DMS153 treated with DMSO at 0.1 percent for 48 hours (cell line): ENCODE measurements at regions not wholly inside any gene's neighbourhood (a gene's known extent, or its start where the extent isn't known, plus 50 kb on each side); places are given as distances from the start of the nearest gene placed in this dataset.
"Not testable (repeated sequence)": the region's sequence is repeated elsewhere in the genome, so short reads cannot be mapped to it uniquely, and the experiment has no call there.

Experiments used
- DNase-seq: peaks from one replicate; lab custom pipeline; 2025; ENCODE audit not compliant: unreplicated experiment; lab: John Stamatoyannopoulos, UW

DNA sequence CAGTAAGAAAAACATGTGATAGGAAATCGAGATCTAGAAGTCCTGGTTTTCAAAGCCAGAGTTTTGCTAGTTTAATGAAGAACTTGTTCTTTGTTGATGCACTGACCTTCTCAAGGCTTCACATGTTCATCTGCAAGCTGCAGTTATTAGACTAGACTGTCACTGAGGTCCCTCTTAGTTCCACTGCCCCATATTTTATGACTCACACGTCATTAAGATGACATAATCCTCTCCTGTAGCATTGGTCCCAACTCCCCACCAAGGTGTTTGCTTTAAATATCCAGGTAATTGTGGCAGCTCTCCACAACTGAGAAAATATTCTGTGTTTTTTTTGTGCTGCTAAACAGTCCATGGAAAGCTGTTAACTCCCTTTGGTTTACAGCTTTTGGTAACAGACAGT, 149.7 kb downstream of the MREG start:
- no peak for DNase-seq

DNA sequence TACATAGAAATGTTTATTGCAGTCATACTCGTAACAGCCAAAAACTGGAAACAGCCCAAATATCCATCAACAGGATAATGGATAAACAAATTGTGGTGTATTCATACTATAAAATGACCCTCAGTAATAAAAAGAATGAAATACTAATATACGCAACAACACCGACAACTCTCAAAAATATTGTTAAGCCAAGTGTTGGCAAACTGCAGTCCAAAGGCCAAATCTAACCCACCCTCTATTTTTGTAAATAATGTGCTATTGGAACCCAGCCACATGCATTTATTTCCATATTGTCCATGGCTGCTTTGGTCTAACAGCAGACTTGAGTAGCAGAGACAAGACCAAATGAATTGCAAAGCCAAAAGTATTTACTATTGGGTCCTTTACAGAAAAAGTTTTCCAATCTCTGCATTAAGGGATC, 151.0 kb downstream of the MREG start:
- no peak for DNase-seq

DNA sequence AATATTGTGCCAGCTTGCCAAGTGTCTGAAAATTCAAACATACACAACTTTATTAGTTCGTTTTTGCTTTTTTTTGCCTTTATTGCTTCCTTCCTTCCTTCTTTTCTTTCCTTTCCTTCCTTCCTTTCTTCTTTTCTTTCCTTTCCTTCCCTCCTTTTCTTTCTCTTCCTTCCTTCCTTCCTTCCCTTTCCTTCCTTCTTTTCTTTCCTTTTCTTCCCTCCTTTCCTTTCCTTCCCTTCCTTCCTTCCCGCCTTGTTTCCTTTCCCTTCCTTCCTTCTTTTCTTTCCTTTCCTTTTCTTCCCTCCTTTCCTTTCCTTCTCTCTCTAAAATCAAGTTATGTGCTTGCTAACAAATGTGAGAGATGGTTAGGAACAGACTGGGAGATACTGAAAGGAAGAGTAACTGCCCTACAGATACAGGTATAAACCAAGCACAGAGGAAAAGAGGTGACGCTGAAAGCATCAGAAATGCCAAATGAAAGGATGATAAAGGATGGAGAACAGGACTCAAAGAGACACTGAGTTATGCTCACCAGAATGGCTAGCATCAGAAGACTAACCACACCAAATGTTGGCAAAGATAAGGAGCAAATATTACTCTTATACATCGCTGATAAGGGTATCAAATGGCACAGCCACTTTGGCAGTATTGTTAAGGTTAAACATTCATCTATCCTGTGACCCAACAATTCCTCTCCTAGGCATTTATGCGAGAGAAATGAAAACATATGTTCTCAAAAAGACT, 151.6 kb downstream of the MREG start:
- DNase-seq = no peak

DNA sequence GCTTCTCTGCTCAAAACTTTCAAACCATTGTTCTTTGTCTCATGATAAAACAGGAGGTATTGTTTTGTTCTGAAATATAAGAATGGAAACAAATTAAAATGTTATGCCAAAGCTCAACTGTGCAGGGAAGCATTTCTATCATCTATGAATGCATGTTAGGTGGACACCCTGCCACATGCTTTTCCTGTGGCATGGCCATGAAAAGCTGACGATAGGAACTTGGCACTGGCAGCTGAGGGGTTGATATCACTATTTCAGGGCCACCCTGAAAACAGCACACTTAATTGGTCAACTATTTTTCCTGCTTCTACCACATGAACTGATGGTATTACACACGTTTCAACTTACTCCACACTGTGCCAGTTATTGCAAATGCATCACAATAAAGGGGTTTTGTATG, 157.3 kb downstream of the MREG start:
- no peak for DNase-seq

DNA sequence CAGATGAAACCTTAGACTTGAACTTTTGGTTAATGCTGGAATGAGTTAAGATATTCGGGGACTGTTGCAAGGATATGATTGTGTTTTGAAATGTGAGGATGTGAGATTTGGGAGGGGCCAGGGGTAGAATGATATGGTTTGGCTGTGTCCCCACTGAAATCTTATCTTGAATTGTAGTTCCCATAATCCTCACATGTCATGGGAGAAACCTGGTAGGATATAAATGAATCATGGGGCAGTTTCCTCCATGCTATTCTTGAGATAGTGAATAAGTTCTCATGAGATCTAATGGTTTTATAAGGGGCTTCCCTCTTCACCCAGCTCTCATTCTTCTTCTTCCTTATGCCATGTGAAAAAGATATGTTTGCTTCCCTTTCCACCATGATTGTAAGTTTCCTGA, 158.0 kb downstream of the MREG start:
- DNase-seq = not testable (repeated sequence)

DNA sequence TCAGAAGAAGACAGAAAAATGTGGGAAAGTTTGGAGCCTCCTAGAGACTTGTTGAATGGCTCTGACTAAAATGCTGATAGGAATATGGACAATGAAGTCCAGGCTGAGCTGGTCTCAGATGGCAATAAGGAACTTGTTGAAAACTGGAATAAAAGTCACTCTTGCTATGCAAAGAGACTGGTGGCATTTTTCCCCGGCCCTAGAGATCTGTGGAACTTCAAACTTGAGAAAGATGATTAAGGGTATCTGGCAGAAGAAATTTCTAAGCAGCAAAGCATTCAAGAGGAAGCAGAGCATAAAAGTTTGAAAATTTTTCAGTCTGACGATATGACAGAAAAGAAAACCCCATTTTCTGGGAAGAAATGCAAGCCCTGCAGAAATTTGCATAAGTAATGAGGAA, 159.3 kb downstream of the MREG start:
- DNase-seq = no peak

DNA sequence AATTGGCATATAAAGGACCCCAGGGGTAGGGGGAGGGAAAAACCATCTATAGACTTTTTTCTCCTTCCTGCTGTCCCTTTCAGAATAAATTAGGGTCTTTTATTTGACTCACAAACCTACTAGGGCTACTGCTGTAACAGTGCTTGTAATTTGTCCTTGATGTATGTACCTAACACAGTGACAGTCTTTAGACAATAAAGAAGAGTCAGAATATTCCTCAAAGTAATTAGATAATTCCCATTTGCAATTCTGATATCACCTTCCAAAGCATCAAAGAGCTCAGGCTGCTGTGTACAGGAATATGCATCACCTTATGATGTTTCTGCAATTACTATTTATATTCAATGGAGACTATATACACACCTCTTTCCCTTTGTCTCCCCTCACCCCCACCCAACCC, 161.7 kb downstream of the MREG start:
- DNase-seq = no peak

DNA sequence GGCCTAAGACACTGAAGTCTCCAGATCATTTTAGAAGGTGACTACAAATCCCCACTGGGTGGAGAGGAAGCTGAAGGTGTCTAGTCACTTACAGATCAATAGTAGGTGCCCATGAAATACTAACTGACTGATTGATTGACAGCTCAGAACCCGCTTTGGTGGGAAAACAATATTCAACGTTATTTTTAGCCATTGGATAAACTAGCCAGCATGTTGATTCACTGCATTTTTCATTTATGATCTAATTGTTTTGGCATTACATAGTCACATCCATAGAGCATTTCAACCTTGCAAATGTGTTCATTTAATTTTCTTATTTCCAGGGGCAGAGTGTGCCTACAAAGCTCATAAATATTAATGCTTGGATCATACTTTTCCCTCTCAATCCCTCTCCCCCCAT, 162.3 kb downstream of the MREG start:
- no peak for DNase-seq

DNA sequence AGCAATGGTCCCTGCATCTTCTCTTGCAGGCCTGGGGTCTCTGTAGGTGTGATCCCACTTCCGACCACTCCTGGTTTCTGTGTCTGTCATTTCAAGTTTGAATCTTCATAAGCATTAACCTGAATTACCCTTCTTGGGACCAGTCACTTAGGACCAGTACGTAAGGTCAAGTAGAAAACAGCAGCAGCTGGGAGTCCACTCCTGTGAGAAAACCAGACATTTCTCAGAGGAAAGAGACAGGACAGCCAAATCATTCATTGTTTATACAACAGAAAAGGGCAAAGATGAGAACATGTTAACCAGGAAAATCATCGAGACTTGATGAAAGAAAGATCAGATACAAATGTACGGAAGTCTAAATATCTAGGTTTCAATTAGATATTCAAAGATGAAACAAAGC, 163.0 kb downstream of the MREG start:
- no peak for DNase-seq

DNA sequence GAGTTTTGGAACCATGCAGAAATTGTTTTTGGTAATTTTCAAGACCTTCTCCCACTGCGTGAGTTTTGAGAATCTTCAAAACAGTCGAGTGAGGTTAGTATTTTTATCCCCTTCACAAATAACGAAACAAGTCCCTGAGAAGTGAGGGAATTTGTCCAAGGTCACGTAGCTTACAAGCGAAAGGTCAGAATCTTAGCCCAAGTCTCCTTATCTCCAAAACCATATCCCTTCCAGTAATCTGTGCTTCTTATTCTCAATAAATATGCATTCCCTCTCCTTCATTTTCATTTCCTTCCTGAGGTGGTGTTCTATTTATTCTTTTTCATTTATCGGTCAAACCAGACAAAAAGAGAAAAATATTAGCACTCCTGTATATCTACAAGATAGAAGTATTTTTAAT, 163.6 kb downstream of the MREG start:
- no peak for DNase-seq

DNA sequence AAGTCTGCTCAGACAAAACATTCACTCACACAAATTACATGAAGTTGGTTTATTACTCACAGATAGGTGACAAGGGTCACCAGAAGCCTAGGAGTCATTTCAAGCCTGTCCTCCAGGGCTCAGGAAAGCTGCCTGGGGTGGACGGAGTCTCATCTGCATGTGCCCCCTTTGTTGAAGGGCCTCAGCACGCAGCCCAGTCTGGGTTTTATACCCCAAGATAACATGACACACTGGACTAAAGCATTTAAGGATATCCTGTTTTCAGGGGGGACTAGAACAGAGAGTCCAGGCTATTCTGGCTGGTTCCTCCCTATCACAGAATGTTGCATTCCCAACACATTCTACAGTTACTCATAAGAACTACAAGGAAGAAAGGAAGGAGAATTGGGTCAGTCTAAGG, 164.7 kb downstream of the MREG start:
- no peak for DNase-seq

DNA sequence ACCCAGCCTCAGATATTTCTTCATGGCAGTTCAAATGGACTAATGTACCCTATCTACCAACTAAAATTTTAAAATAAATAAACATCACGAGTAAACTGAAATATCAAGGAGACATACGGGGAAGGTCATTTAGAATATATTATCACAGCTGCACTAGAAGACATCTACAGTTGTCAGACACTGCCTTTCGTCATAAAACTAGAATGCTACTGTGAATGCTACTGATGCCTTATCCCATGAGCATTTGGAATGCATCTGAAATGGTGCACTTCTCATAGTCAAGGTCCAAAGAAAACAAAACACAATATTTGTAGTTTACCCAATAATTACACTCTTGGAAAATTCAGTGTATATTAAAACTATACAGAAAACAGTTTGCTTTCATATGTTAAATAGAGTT, 165.2 kb downstream of the MREG start:
- no peak for DNase-seq

DNA sequence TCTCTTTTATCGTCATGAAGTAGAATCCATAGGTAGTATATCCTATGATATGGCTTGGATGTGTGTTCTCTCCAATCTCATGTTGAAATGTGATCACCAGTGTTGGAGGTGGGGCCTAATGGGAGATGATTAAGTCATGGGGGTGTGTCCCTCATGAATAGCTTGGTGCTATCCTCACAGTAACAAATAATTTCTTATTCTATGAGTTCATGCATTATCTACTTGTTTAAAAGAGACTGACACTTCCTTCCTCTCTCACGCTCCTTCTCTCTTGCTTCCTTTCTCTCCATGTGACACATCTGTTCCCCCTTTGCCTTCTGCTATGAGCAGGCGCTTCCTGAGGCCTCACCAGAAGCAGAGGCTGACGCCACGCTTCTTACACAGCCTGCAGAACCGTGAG, 165.6 kb downstream of the MREG start:
- no peak for DNase-seq

DNA sequence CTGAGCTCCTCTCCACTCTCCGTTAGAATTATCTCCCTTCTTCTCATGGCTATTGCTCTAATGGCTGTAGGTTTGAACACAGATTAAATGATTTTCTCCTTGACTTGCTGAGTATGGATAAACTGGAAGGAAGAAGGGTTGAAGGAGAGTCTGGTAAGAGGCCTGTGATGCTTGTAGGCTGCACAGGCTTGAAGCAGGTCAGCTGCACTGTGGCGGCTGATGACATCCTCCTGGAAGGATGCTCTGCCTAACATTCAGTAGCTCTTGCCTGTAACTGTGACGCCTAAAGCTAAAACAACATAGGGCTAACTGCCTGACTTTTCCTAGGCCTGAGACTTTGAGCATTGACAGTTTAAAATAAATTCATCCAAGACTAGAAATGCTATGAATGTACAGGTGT, 166.3 kb downstream of the MREG start:
- DNase-seq = no peak

DNA sequence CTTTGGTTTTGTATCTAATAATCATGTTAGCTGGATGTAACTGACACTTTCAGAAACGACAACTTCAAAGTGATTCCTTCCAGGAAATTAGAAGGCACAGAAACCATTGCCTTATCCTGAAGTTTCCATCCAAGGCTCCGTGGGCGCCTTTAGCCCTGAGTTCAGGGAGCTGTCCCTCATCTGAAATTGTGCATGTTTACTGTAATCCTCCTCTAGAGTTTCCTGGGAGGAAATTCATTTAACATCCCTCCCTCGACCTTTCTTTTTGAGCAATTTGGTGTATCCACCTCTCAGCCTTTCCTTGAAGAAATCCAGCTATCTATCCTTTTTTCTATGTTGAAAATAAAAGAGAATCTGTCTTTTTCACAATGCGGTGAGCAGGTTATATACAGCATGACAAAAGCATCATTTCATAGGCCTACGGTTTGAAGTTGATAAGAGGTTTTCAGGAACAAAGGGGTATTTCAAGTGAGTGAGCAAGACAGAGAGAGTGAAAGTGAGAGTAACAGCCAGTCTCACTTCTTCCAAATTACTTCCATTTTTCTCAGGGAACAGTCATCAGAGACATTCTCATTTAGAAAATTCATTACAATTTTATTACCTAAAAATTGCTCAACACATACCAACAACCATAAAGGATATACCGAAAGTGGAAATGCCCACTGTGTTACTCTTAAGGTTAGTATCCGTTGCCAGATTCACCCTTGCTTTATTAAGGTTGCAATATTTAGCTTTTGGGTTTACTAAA, 167.3 kb downstream of the MREG start:
- DNase-seq = no peak

DNA sequence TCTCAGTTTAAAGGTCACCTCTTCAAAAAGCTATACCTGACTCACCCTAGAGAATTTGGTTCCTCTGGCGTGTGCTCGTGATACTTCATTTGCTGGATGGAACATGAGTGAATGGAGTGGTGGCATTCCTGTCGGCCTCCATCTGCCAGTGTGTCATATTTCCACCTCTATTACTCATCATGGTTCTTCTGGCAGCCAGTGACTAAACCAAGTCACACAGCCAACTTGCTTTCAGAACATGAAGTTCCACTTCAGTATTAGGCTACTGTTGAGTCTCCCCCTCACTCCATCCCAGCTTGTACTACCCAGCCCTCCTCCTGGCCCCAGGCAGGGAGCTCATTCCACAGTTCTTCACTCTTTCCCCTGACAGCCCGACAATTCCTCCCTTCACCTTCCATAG, 169.8 kb downstream of the MREG start:
- no peak for DNase-seq

DNA sequence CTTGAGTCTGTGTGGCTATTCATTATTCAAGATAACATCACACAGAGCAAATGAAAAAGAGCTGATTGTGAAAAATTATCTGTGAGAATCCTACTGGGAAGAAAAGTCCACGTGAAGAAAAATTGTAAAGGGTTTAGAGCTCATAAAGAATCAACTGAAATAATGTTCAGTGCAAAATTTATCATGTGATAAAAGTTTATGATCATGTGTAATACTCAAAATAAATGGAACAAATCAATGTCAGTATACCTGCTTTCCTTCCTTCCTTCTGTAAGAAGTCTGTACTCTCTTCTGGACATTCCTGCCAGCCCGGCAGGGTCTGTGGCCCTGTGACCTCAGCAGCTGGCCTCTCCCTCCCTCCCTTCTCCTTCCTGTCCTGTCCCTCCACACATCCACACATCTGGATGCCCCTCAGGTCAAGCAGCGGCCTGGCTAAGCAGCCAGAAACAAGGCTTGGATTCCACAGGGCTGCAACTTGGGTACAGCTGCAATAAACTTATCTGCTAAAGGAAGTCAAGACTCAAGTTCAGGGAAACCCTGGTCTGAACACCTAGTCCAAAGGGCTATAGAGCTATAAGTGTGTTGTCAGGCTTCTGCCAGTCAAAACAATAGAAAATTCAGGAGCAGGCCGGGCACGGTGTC, 172.1 kb downstream of the MREG start:
- DNase-seq = no peak

DNA sequence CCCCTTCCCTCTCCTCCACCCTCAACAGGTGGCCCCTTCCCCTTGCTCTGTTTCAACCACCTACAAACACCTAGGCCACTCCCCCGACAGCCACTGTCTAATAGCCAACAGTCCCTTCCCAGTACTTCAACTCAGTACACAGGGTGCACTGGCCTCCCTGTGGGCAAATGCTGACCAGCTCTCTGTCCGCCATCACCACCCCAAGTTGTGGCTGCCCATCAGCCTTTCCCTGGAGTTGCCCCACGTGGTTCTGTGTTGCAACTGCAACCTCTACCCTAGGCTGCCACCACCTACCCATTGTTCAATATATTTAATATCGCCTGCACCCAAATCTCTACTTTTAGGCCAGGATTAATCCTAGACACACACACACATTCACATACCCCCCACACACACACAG, 173.5 kb downstream of the MREG start:
- no peak for DNase-seq

DNA sequence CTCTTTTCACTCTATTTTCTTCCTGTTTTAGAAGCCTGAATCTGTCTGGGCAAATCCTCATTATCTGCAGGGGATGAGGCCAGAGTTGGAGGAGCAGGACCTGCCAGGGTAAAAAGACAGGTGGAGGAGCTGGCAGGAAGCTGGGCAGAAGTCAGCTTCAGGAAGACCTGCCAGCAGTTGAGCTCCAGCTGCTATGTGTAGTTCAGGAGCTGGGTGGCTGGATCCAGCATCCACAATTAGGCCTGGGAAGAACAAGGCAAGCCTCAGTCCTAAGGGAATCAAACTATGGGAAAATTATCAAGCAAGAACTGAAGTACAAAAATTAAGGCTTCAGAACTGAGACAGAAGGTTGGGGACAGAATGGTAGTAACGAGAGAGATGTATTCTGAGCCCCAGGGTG, 174.0 kb downstream of the MREG start:
- no peak for DNase-seq

DNA sequence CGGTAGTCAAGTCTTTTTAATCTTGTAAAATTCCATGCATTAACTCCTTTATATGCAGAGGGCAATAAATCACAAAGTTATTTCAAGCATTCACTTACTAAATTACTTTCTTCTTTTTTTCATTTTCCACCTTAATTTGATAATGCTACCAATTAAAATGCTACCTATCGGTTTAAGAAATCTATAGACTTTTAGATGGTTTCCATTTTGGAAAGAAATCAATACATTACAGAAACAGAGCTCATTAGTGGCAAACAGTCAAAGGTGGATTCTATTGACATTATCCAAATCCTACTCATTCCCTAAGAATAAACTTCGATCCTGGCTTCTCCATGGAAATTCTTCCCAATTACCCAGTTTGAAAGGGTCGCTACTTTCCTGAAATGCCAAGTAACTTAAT, 176.5 kb downstream of the MREG start:
- no peak for DNase-seq

DNA sequence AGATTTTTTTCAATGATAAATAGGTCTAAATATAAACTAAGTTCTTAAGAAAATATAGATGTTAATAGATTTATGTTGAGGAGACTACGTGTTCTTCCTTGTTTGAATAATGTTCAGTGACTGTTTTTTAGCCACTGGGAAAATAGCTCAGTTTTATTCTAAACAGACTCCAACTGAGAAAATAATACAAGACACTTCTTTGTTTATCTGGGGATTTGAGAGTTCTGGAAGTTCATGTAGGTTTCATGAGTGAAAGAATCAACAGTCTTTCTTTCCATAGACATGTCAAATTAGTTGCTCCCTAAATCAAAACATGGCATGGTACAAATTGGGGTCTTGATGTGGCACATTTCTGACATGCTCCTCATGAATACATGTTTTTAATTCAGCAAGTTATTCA, 177.7 kb downstream of the MREG start:
- DNase-seq = no peak

DNA sequence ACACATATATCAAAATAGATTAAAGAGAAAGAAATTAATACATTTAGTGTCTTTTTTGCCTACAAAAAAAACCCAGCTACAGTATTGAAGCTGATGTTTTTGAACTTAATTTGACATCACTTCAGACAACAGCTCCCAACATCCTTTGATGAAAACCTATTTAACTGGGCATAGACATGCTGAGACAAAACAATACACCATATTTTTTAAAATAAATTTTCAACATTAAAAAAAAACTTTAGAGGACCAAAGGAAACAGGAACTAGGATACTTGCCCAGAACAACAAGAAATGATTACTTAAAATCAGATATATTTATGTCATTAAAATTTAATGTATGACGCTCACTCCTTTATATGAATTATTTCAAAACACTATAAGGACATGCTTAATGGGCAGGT, 178.1 kb downstream of the MREG start:
- DNase-seq = no peak
